ENCODE measurements at regions not wholly inside any gene's neighbourhood (a gene's known extent, or its start where the extent isn't known, plus 50 kb on each side); places are given as distances from the start of the nearest gene placed in this dataset.

GRCh38 chr13:65909501-65909900, 1320.6 kb downstream of the PCDH9 start:
- no peak overlapping the region for H3K9ac ChIP-seq (replicated peaks; ENCODE audit: extremely low read depth, insufficient read depth, low read length)
- no peaks in the 10 kb centered on the region for H3K79me2 ChIP-seq (ENCODE audit: control insufficient read depth, insufficient read depth, low read length)
- no peak overlapping the region for H2AFZ ChIP-seq (ENCODE audit: low read depth, low read length)
- peaks cover 2% of the 10 kb centered on the region for H3K9me1 ChIP-seq (replicated peaks; ENCODE audit: control insufficient read depth, extremely low read depth, insufficient read depth, low read length)
- TF ChIP-seq POLR2A (IDR thresholded peaks at IDR 0.05; ENCODE audit: low read depth, low read length), result no peak
- TF ChIP-seq JUN (IDR thresholded peaks at IDR 0.05; ENCODE audit: borderline replicate concordance, insufficient read depth, insufficient read length, low read depth), result no peak
- TF ChIP-seq FOS (IDR thresholded peaks at IDR 0.05; ENCODE audit: borderline replicate concordance, insufficient read depth, low read length), result no peak
- TF ChIP-seq EZH2 (IDR thresholded peaks at IDR 0.05; ENCODE audit: borderline replicate concordance, low read depth, low read length, severe bottlenecking), result no peak
- TF ChIP-seq GATA2 (IDR thresholded peaks at IDR 0.05; ENCODE audit: insufficient read depth, insufficient read length, low read depth, low read length), result no peak
- TF ChIP-seq MYC (IDR thresholded peaks at IDR 0.05; ENCODE audit: low read depth, low read length), result no peak
- no peak for TF ChIP-seq POLR2AphosphoS5 (IDR thresholded peaks at IDR 0.05; ENCODE audit: insufficient read depth, low read depth, low read length)
- no peak for TF ChIP-seq CTCF (IDR thresholded peaks at IDR 0.05; ENCODE audit: extremely low read depth in 1 of 2, insufficient read depth in 1 of 2, low read depth in 1 of 2, low read length in 2 of 2)
- no peak for TF ChIP-seq MAX (IDR thresholded peaks at IDR 0.05; ENCODE audit: insufficient read depth, insufficient read length)
- H3K27me3 ChIP-seq (ENCODE audit: control insufficient read depth in 2 of 2, insufficient read depth in 2 of 2, low read length in 2 of 2), result no peaks in the 10 kb centered on the region
- H3K27ac ChIP-seq (ENCODE audit: insufficient read depth, low read depth, low read length), result no peak overlapping the region
- no peak overlapping the region for H3K4me2 ChIP-seq (ENCODE audit: insufficient read depth, low read length)
- H3K4me3 ChIP-seq (replicated peaks in 1 of 3; ENCODE audit: insufficient read depth in 1 of 3, low read depth in 1 of 3, low read length in 3 of 3), result no peak overlapping the region
- BruUV-seq (replicated peaks), result no TSS peak
- peaks cover 2% of the 10 kb centered on the region for H3K9me3 ChIP-seq (replicated peaks; ENCODE audit: control insufficient read depth, insufficient read depth, low read length)
- H3K4me1 ChIP-seq (ENCODE audit: control insufficient read depth, extremely low read depth, insufficient read depth, low read length), result peaks cover 24% of the 10 kb centered on the region
- CTCF ChIA-PET, result no interaction called here
- intact Hi-C loops (cut with micrococcal nuclease), result no loop called here
- no peak for FAIRE-seq
- DNase-seq (ENCODE audit: low read depth, low spot score), result no peak
- POLR2A ChIA-PET, result no interaction called here
- dilution Hi-C loops (cut with MboI; ENCODE audit: extremely low pct_ligation_motif_present, low sequenced_read_pairs), result no loop called here
- no peaks in the 10 kb centered on the region for H3K36me3 ChIP-seq (ENCODE audit: control insufficient read depth in 2 of 2, extremely low read depth in 1 of 2, insufficient read depth in 2 of 2, low read length in 2 of 2)
- no peaks in the 10 kb centered on the region for H4K20me1 ChIP-seq (replicated peaks; ENCODE audit: control insufficient read depth, extremely low read depth, insufficient read depth, low read length)

Measured in endothelial cell of umbilical vein (primary cell).